ENCODE measurements at regions not wholly inside any gene's neighbourhood (a gene's known extent, or its start where the extent isn't known, plus 50 kb on each side); places are given as distances from the start of the nearest gene placed in this dataset.

DNA sequence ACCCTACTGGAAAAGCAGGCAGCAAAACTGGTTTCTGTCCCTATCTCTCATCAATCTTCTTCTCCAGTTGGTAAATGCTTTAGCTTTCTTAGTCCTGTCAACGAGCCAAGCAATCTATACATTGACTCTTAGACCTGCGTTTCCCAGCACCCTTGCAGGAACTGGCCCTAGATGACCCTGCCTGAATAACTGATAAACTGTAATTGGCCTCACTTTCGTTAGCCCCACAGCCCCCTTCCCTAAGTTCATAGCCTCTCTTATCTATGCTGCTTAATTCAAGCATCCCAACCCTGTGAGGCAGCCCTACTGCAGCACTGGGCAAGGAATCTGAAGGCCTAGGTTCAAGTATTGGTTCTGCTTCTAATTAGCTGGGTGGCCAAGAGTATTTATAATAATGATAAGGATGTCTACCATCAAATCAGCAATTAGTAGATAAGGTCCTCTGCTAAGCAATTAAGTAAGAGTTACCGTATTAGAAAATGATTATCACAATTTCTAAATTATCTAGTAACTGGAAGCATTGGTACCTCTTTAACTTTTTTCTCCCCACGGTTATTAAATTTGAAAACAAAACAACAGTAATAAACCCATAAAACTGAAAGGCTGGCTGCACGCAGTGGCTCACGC lies 86.4 kb upstream of the RMDN2 start:
- peaks cover 0 to 14% (median 7%) of the 10 kb centered on the region in 9 donors for H3K4me1 ChIP-seq
- no peak for DNase-seq
- TF ChIP-seq CTCF (IDR thresholded peaks at IDR 0.05) = no peak
- intact Hi-C loops (cut with DNase I) = loop anchor here in 2 of 10 donors (5.0 to 10.0 kb wide), 2 partner anchors 34 to 294 kb away; no protein-coding TSS in a partner anchor
- H3K4me3 ChIP-seq = no peak overlapping the region
- no peaks in the 10 kb centered on the region for H3K36me3 ChIP-seq
- H3K27ac ChIP-seq = no peak overlapping the region
- ATAC-seq = no peak
- no peaks in the 10 kb centered on the region for H3K27me3 ChIP-seq
- WGBS, 2 donors = 79 to 85% methylated on average over 7 of the region's 7 CpGs
- H3K9me3 ChIP-seq = no peaks in the 10 kb centered on the region

DNA sequence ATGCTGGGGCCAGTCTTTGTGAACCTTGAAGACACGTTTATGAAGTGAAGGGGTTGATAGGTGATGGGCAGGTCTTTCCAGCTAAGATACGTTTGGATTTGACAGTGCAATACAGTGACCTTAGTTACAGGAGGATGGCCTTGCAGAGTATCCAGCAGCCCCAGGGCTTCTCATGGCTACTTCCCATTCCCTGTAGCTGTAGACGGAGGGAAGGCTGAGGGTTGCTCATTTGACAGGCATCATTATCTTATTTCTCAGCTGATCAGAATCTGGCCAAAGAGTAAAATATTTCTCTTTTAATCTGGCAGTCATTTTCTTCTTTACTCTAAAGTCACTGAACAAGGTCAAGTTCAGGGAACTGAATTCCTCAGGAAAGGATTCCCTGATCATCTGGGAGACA lies 85.1 kb upstream of the RMDN2 start:
- no peak overlapping the region for H3K27ac ChIP-seq
- H3K36me3 ChIP-seq = no peaks in the 10 kb centered on the region
- TF ChIP-seq CTCF (IDR thresholded peaks at IDR 0.05) = no peak
- ATAC-seq (no peak), DNase-seq (no peak)
- 87 to 93% methylated on average over 3 of the region's 3 CpGs for WGBS, 2 donors
- H3K4me1 ChIP-seq = peaks cover 0 to 14% (median 7%) of the 10 kb centered on the region in 9 donors
- no peaks in the 10 kb centered on the region for H3K9me3 ChIP-seq
- no peak overlapping the region for H3K4me3 ChIP-seq
- H3K27me3 ChIP-seq = no peaks in the 10 kb centered on the region
- intact Hi-C loops (cut with DNase I) = loop anchor here in 2 of 10 donors (5.0 to 10.0 kb wide), 2 partner anchors 32 to 295 kb away; no protein-coding TSS in a partner anchor

DNA sequence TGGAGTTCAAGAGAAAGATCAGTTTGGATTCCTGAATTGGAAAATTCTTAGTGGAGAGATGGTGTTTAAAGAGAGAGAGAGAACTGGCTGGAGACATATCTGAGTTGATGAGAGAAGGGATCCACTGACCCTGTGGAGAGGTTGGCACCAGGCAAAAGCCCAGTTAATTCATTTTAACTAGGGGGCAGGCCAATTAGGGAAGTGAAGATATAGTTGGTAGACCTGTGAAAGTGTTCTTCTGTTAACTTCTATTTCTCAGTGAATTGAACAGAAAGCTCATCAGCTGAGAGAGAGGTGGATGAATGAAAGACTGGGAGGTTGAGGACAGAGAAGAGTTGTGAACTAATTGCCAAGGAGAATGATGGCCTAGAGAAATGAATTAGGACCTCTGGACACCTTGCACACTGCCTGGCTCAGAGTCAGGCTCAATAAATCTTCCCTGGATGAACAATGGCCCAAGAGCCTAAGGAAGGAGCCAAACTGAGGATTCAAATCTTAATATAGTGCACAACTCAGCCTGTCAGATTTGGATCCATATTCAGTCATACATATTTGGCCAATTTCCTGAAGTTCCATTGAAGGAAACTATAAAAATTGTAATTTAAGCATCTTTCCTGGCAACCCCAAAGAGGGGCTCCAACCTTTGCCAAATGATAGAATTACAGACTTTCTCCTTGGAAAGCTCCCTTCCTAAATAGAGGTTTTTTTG lies 82.2 kb upstream of the RMDN2 start:
- intact Hi-C loops (cut with DNase I) = no loop called here
- no peaks in the 10 kb centered on the region for H3K36me3 ChIP-seq
- no peak overlapping the region for H3K27ac ChIP-seq
- no peak for TF ChIP-seq CTCF (IDR thresholded peaks at IDR 0.05)
- no peaks in the 10 kb centered on the region for H3K9me3 ChIP-seq
- no peak overlapping the region for H3K4me3 ChIP-seq
- DNase-seq = no peak
- H3K4me1 ChIP-seq = peaks cover 0 to 8% (median 0%) of the 10 kb centered on the region in 9 donors
- peaks cover 0 to 3% (median 0%) of the 10 kb centered on the region in 7 donors for H3K27me3 ChIP-seq
- no peak for ATAC-seq

GRCh38 chr2:37843556-37843955 lies 81.5 kb upstream of the RMDN2 start:
- Histone ChIP-seq H3K9me3 (no peaks in the 10 kb centered on the region), H3K27me3 (peaks cover 0 to 3% (median 0%) of the 10 kb centered on the region in 7 donors), H3K4me3 (no peak overlapping the region), H3K36me3 (no peaks in the 10 kb centered on the region), H3K27ac (no peak overlapping the region), H3K4me1 (peaks cover 0 to 2% (median 0%) of the 10 kb centered on the region in 9 donors)
- no peak for TF ChIP-seq CTCF (IDR thresholded peaks at IDR 0.05)
- no peak for ATAC-seq
- intact Hi-C loops (cut with DNase I) = no loop called here
- 1 to 4% methylated on average over 1 of the region's 1 CpG for WGBS, 2 donors
- no peak for DNase-seq

Measured in heart right ventricle (tissue), 16 donors.